ENCODE measurements at regions not wholly inside any gene's neighbourhood (a gene's known extent, or its start where the extent isn't known, plus 50 kb on each side); places are given as distances from the start of the nearest gene placed in this dataset.

GRCh38 chr9:80498001-80498555, 926.3 kb downstream of the TLE4 start:
- TF ChIP-seq JUN (CRISPR knock-in tag; IDR thresholded peaks at IDR 0.05) (no peak), CTCF (CRISPR knock-in tag; IDR thresholded peaks at IDR 0.05) (no peak), ZNF329 (CRISPR knock-in tag; IDR thresholded peaks at IDR 0.05; ENCODE audit: low read depth) (no peak), ZBTB21 (CRISPR knock-in tag; IDR thresholded peaks at IDR 0.05) (no peak), MTA1 (CRISPR knock-in tag; IDR thresholded peaks at IDR 0.05; ENCODE audit: borderline replicate concordance) (no peak), CBFB (CRISPR knock-in tag; IDR thresholded peaks at IDR 0.05) (no peak), ZBTB40 (IDR thresholded peaks at IDR 0.05) (no peak), ZBTB40 (CRISPR knock-in tag; IDR thresholded peaks at IDR 0.05) (no peak), ZNF318 (CRISPR knock-in tag; IDR thresholded peaks at IDR 0.05) (no peak)
- TF ChIP-seq, protein P1, sequence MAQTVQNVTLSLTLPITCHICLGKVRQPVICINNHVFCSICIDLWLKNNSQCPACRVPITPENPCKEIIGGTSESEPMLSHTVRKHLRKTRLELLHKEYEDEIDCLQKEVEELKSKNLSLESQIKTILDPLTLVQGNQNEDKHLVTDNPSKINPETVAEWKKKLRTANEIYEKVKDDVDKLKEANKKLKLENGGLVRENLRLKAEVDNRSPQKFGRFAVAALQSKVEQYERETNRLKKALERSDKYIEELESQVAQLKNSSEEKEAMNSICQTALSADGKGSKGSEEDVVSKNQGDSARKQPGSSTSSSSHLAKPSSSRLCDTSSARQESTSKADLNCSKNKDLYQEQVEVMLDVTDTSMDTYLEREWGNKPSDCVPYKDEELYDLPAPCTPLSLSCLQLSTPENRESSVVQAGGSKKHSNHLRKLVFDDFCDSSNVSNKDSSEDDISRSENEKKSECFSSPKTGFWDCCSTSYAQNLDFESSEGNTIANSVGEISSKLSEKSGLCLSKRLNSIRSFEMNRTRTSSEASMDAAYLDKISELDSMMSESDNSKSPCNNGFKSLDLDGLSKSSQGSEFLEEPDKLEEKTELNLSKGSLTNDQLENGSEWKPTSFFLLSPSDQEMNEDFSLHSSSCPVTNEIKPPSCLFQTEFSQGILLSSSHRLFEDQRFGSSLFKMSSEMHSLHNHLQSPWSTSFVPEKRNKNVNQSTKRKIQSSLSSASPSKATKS (CRISPR knock-in tag; IDR thresholded peaks at IDR 0.05), result no peak
- TF ChIP-seq, protein P2, sequence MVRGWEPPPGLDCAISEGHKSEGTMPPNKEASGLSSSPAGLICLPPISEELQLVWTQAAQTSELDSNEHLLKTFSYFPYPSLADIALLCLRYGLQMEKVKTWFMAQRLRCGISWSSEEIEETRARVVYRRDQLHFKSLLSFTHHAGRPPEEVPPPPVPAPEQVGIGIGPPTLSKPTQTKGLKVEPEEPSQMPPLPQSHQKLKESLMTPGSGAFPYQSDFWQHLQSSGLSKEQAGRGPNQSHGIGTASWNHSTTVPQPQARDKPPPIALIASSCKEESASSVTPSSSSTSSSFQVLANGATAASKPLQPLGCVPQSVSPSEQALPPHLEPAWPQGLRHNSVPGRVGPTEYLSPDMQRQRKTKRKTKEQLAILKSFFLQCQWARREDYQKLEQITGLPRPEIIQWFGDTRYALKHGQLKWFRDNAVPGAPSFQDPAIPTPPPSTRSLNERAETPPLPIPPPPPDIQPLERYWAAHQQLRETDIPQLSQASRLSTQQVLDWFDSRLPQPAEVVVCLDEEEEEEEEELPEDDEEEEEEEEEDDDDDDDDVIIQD (CRISPR knock-in tag; IDR thresholded peaks at IDR 0.05; ENCODE audit: low read depth), result no peak
